B cell (primary cell): ENCODE measurements at regions not wholly inside any gene's neighbourhood (a gene's known extent, or its start where the extent isn't known, plus 50 kb on each side); places are given as distances from the start of the nearest gene placed in this dataset.

Source experiments
- ATAC-seq: fragments of 200-7000 bp; cut with Tn5 transposase; one replicate; pipeline ENCODE4 v1.10.0; 2021; ENCODE audit warnings: low read depth, mild to moderate bottlenecking, moderate number of reproducible peaks, moderate library complexity
- CTCF ChIA-PET: fragments of 350-600 bp; sonication (Branson Sonifier 250); formaldehyde crosslinking; loops from one replicate; lab custom pipeline; 2021; ENCODE audit warnings: antibody characterized with exemption, inconsistent platforms; lab: Charles Lee
- POLR2A ChIA-PET: fragments of 350-600 bp; sonication (Branson Sonifier 250); formaldehyde crosslinking; loops from one replicate; lab custom pipeline; 2021; ENCODE audit warnings: antibody characterized with exemption; lab: Charles Lee
- DNase-seq: peaks from one replicate; pipeline ENCODE4 v3.0.0; 2013
- H2AFZ ChIP-seq: 2 replicates; pipeline ENCODE4 v1.6.1; 2012; ENCODE audit warnings: mild to moderate bottlenecking, low read depth, low read length; ENCODE audit not compliant: insufficient read depth, poor library complexity, severe bottlenecking
- H3K27ac ChIP-seq, 2 donors: 1 replicate in 1 of 2; 2 replicates in 1 of 2; pipeline ENCODE4 v1.5.1; 2012 to 2013; ENCODE audit warnings: low read length in 2 of 2, mild to moderate bottlenecking in 2 of 2, moderate library complexity in 1 of 2
- H3K27me3 ChIP-seq, 4 experiments: fragments of 200-600 bp in 1 of 4; sonication (generic) in 1 of 4; replicated peaks in 1 of 4; 1 replicate in 2 of 4; 2 replicates in 2 of 4; pipeline versions ENCODE4 v1.6.1 to v1.7.0; 2013 to 2016; ENCODE audit warnings: low read length in 3 of 4, mild to moderate bottlenecking in 2 of 4, mixed read lengths in 1 of 4, moderate library complexity in 1 of 4; ENCODE audit not compliant: insufficient read depth in 4 of 4, control insufficient read depth in 3 of 4; ENCODE audit errors: control extremely low read depth in 1 of 4
- H3K36me3 ChIP-seq, 2 experiments: replicated peaks in 1 of 2; 1 replicate in 1 of 2; 2 replicates in 1 of 2; pipeline versions ENCODE4 v1.6.1 to v1.7.1; 2013; ENCODE audit warnings: low read length in 1 of 2; ENCODE audit not compliant: insufficient read depth in 2 of 2, control insufficient read depth in 1 of 2; ENCODE audit errors: control extremely low read depth in 1 of 2, extremely low read depth in 1 of 2
- H3K4me1 ChIP-seq, 2 donors: fragments of 200-600 bp in 1 of 2; sonication (generic) in 1 of 2; 1 replicate in 1 of 2; 2 replicates in 1 of 2; pipeline versions ENCODE4 v1.5.1 to v1.6.1; 2013 to 2017; ENCODE audit warnings: low read length in 2 of 2; ENCODE audit not compliant: control insufficient read depth in 2 of 2, insufficient read depth in 2 of 2
- H3K4me2 ChIP-seq: replicated peaks from 2 replicates; pipeline ENCODE3; 2012; ENCODE audit warnings: mild to moderate bottlenecking, low read depth, low read length; ENCODE audit not compliant: poor library complexity, severe bottlenecking
- H3K4me3 ChIP-seq, 5 experiments: fragments of 200-600 bp in 1 of 5; sonication (generic) in 1 of 5; 1 replicate in 3 of 5; 2 replicates in 2 of 5; pipeline versions ENCODE4 v1.5.1 to v1.7.0; 2011 to 2016; ENCODE audit warnings: low read length in 4 of 5, mild to moderate bottlenecking in 4 of 5, low read depth in 2 of 5, control low read depth in 1 of 5, moderate library complexity in 1 of 5; ENCODE audit not compliant: insufficient read depth in 1 of 5; ENCODE audit errors: control extremely low read depth in 1 of 5, extremely low read depth in 1 of 5
- H3K79me2 ChIP-seq: fragments of 200-600 bp; sonication (generic); one replicate; pipeline ENCODE4 v1.6.0; 2016; ENCODE audit warnings: low read length; ENCODE audit not compliant: control insufficient read depth, insufficient read depth
- H3K9ac ChIP-seq: fragments of 200-600 bp; sonication (generic); 2 replicates; pipeline ENCODE4 v1.6.1; 2017; ENCODE audit warnings: mild to moderate bottlenecking, low read length, moderate library complexity
- H3K9me3 ChIP-seq, 3 donors: one replicate each; pipeline versions ENCODE4 v1.6.1 to v1.7.1; 2013; ENCODE audit warnings: low read length in 2 of 3; ENCODE audit not compliant: control insufficient read depth in 2 of 3, insufficient read depth in 1 of 3; ENCODE audit errors: control extremely low read depth in 1 of 3
- H4K20me1 ChIP-seq: 2 replicates; pipeline ENCODE4 v1.6.0; 2012; ENCODE audit warnings: mild to moderate bottlenecking, low read length; ENCODE audit not compliant: insufficient read depth, control insufficient read depth, poor library complexity, severe bottlenecking
- H3K27ac Mint-ChIP-seq: one replicate; pipeline ENCODE4 v1.8.0; 2021; ENCODE audit warnings: mixed read lengths
- H3K27me3 Mint-ChIP-seq: one replicate; pipeline ENCODE4 v1.8.0; 2021; ENCODE audit warnings: mixed read lengths
- H3K4me1 Mint-ChIP-seq: one replicate; pipeline ENCODE4 v1.8.0; 2021; ENCODE audit warnings: mixed read lengths
- H3K4me3 Mint-ChIP-seq: one replicate; pipeline ENCODE4 v1.8.0; 2021; ENCODE audit warnings: mixed read lengths
- H3K9me3 Mint-ChIP-seq: one replicate; pipeline ENCODE4 v1.8.0; 2022; ENCODE audit warnings: mixed read lengths; ENCODE audit not compliant: insufficient read depth
- CTCF ChIP-seq: fragments of 200-600 bp; IDR thresholded peaks from one replicate; pipeline ENCODE4 v1.8.0; 2022; ENCODE audit warnings: antibody characterized with exemption, mild to moderate bottlenecking
- EZH2 ChIP-seq: IDR thresholded peaks from 2 replicates; pipeline ENCODE4 v1.6.1; 2012; ENCODE audit warnings: borderline replicate concordance, low read depth, mild to moderate bottlenecking, moderate library complexity, low read length; ENCODE audit not compliant: insufficient read depth, poor library complexity, severe bottlenecking
- WGBS: methylation state at CpG from one replicate; pipeline ENCODE4 v1.1.5; 2013; ENCODE audit warnings: missing lambda C conversion rate; ENCODE audit not compliant: insufficient coverage; 5-methylcytosine and 5-hydroxymethylcytosine counted together
- intact Hi-C: fragments of 100-400 bp; cut with micrococcal nuclease; formaldehyde crosslinking; loops from one replicate; pipeline ENCODE4 v1.10.0; 2022

- Histone ChIP-seq H2AFZ (no peak overlapping the region), H3K36me3 (no peaks in the 10 kb centered on the region), H3K4me1 (no peaks in the 10 kb centered on the region), H3K27me3 (no peaks in the 10 kb centered on the region), H3K9ac (no peak overlapping the region), H3K4me2 (no peak overlapping the region), H3K9me3 (peaks cover 3 to 17% (median 16%) of the 10 kb centered on the region in 3 donors), H4K20me1 (no peaks in the 10 kb centered on the region), H3K79me2 (no peaks in the 10 kb centered on the region), H3K27ac (no peak overlapping the region), H3K4me3 (no peak overlapping the region)
- Mint-ChIP-seq H3K4me1 (no peaks in the 10 kb centered on the region), H3K27me3 (no peaks in the 10 kb centered on the region), H3K4me3 (no peak overlapping the region), H3K9me3 (peaks cover 23% of the 10 kb centered on the region), H3K27ac (no peak overlapping the region)
- DNase-seq (no peak), ATAC-seq (no peak)
- ChIA-PET CTCF (no interaction called here), POLR2A (no interaction called here)
- WGBS = no CpG with 5 or more reads among the region's 3 CpGs
- intact Hi-C loops = no loop called here
- no peak for TF ChIP-seq CTCF
- no peak for TF ChIP-seq EZH2
These were observed 68.7 kb upstream of the PPP1R9A start for GRCh38 chr7:94838717-94839116.

- H3K4me1 Mint-ChIP-seq = no peaks in the 10 kb centered on the region
- TF ChIP-seq EZH2 = no peak
- TF ChIP-seq CTCF = no peak
- no peak overlapping the region for H2AFZ ChIP-seq
- H3K4me3 Mint-ChIP-seq = no peak overlapping the region
- H3K27me3 Mint-ChIP-seq = peaks cover 3% of the 10 kb centered on the region
- no peak overlapping the region for H3K27ac Mint-ChIP-seq
- H3K27me3 ChIP-seq = no peaks in the 10 kb centered on the region
- H3K4me2 ChIP-seq = no peak overlapping the region
- POLR2A ChIA-PET = no interaction called here
- ATAC-seq (no peak), DNase-seq (no peak)
- no peak overlapping the region for H3K9ac ChIP-seq
- no peaks in the 10 kb centered on the region for H4K20me1 ChIP-seq
- no peak overlapping the region for H3K4me3 ChIP-seq
- CTCF ChIA-PET = no interaction called here
- H3K9me3 ChIP-seq = peaks cover 0 to 13% (median 11%) of the 10 kb centered on the region in 3 donors
- no peaks in the 10 kb centered on the region for H3K4me1 ChIP-seq
- intact Hi-C loops = no loop called here
- peaks cover 18% of the 10 kb centered on the region for H3K9me3 Mint-ChIP-seq
- H3K79me2 ChIP-seq = no peaks in the 10 kb centered on the region
- H3K36me3 ChIP-seq = no peaks in the 10 kb centered on the region
- no peak overlapping the region for H3K27ac ChIP-seq
- 100% methylated on average over 1 of the region's 1 CpG for WGBS
These were observed 63.8 kb upstream of the PPP1R9A start for GRCh38 chr7:94843553-94843952.
